PC-3 (cell line): ENCODE measurements at regions not wholly inside any gene's neighbourhood (a gene's known extent, or its start where the extent isn't known, plus 50 kb on each side); places are given as distances from the start of the nearest gene placed in this dataset.
A peak's percentile ranks its signal among the peaks of the same experiment; 100 is the strongest.

Experiments used
- ATAC-seq: fragments of 200-7000 bp; cut with Tn5 transposase; 2 replicates; pipeline ENCODE4 v1.9.1; 2020; ENCODE audit warnings: mild to moderate bottlenecking, moderate library complexity
- BruUV-seq: library from RNA; stranded (reverse); fragments of 400-500 nt; replicated peaks from 2 replicates; lab custom pipeline; 2021; lab: Mats Ljungman, UMichigan
- CTCF ChIA-PET: fragments of 300-600 bp; sonication (Branson Sonifier 250); formaldehyde crosslinking; loops from one replicate; lab custom pipeline; 2022; ENCODE audit warnings: antibody characterized with exemption; lab: Charles Lee
- POLR2A ChIA-PET: fragments of 300-600 bp; sonication (Branson Sonifier 250); formaldehyde crosslinking; loops from one replicate; lab custom pipeline; 2022; ENCODE audit warnings: antibody characterized with exemption; ENCODE audit not compliant: unreplicated experiment; lab: Charles Lee
- DNase-seq: peaks from one replicate; pipeline ENCODE4 v3.0.0-alpha.2; 2015
- H2AFZ ChIP-seq: fragments of 300-600 bp; sonication (generic); 2 replicates; pipeline ENCODE4 v1.6.0; 2016; ENCODE audit warnings: antibody characterized with exemption, low read length
- H3F3A ChIP-seq: fragments of 300-600 bp; sonication (generic); one replicate; pipeline ENCODE4 v1.6.0; 2017; ENCODE audit warnings: antibody characterized with exemption, low read length, control low read depth, mild to moderate bottlenecking; ENCODE audit not compliant: unreplicated experiment
- H3K27ac ChIP-seq: fragments of 300-600 bp; sonication (generic); 2 replicates; pipeline ENCODE4 v1.5.1; 2016; ENCODE audit warnings: mild to moderate bottlenecking, low read length
- H3K27me3 ChIP-seq: fragments of 300-600 bp; sonication (generic); 2 replicates; pipeline ENCODE4 v1.6.1; 2016; ENCODE audit warnings: low read length, mixed read lengths
- H3K36me3 ChIP-seq: fragments of 300-600 bp; sonication (generic); 2 replicates; pipeline ENCODE4 v1.6.1; 2016; ENCODE audit warnings: low read depth, mixed run types, low read length, mixed read lengths
- H3K4me1 ChIP-seq: fragments of 300-600 bp; sonication (generic); 2 replicates; pipeline ENCODE4 v1.5.1; 2016; ENCODE audit warnings: low read length; ENCODE audit not compliant: insufficient read depth
- H3K4me2 ChIP-seq: fragments of 300-600 bp; sonication (generic); 2 replicates; pipeline ENCODE4 v1.6.0; 2016; ENCODE audit warnings: low read length
- H3K4me3 ChIP-seq: fragments of 300-600 bp; sonication (generic); 2 replicates; pipeline ENCODE4 v1.5.1; 2016; ENCODE audit warnings: mild to moderate bottlenecking, low read length, mixed read lengths
- H3K79me2 ChIP-seq: fragments of 300-600 bp; sonication (generic); 2 replicates; pipeline ENCODE4 v1.6.1; 2017; ENCODE audit warnings: low read length, mixed read lengths
- H3K9ac ChIP-seq: fragments of 300-600 bp; sonication (generic); 2 replicates; pipeline ENCODE4 v1.6.0; 2016; ENCODE audit warnings: mild to moderate bottlenecking, low read length
- H3K9me2 ChIP-seq: fragments of 300-600 bp; sonication (generic); replicated peaks from 2 replicates; pipeline ENCODE4 v1.6.1; 2016; ENCODE audit warnings: mixed run types, low read length, mixed read lengths
- H3K9me3 ChIP-seq: fragments of 300-600 bp; sonication (generic); 2 replicates; pipeline ENCODE4 v1.6.1; 2016; ENCODE audit warnings: low read length, mixed read lengths
- H4K20me1 ChIP-seq: fragments of 300-600 bp; sonication (generic); 2 replicates; pipeline ENCODE4 v1.6.1; 2016; ENCODE audit warnings: low read length, mixed read lengths
- EZH2 ChIP-seq: fragments of 300-600 bp; sonication (generic); IDR thresholded peaks from one replicate; pipeline ENCODE4 v1.6.1; 2017; ENCODE audit warnings: antibody characterized with exemption, mild to moderate bottlenecking, low read length; ENCODE audit not compliant: unreplicated experiment
- EZH2phosphoT487 ChIP-seq: fragments of 300-600 bp; sonication (generic); IDR thresholded peaks from 2 replicates; pipeline ENCODE4 v1.6.1; 2018; ENCODE audit warnings: mild to moderate bottlenecking, antibody characterized with exemption, low read length, borderline replicate concordance
- intact Hi-C: fragments of 100-400 bp; cut with micrococcal nuclease; formaldehyde crosslinking; loops from 2 replicates; pipeline ENCODE4 v1.9.0; 2023
- TF ChIP-seq, protein P1 (sequence below): fragments of 300-600 bp; sonication (generic); conservative IDR thresholded peaks from 2 replicates; pipeline ENCODE4 v1.5.1; 2017; ENCODE audit warnings: antibody characterized with exemption, low read depth, mild to moderate bottlenecking, low read length

GRCh38 chr4:8526363-8526855 is 53.8 kb upstream of the GPR78 start:
- no peaks in the 10 kb centered on the region for H3K79me2 ChIP-seq
- peaks cover 7% of the 10 kb centered on the region; the same call in 1 of the 2 replicates for H3K4me1 ChIP-seq
- H3K9me3 ChIP-seq, result no peaks in the 10 kb centered on the region
- no peak overlapping the region for H2AFZ ChIP-seq
- H3K9me2 ChIP-seq, result no peaks in the 10 kb centered on the region
- no peak overlapping the region for H3K27ac ChIP-seq
- DNase-seq (no peak), ATAC-seq (no peak)
- no peak for TF ChIP-seq EZH2
- TF ChIP-seq, protein P1, sequence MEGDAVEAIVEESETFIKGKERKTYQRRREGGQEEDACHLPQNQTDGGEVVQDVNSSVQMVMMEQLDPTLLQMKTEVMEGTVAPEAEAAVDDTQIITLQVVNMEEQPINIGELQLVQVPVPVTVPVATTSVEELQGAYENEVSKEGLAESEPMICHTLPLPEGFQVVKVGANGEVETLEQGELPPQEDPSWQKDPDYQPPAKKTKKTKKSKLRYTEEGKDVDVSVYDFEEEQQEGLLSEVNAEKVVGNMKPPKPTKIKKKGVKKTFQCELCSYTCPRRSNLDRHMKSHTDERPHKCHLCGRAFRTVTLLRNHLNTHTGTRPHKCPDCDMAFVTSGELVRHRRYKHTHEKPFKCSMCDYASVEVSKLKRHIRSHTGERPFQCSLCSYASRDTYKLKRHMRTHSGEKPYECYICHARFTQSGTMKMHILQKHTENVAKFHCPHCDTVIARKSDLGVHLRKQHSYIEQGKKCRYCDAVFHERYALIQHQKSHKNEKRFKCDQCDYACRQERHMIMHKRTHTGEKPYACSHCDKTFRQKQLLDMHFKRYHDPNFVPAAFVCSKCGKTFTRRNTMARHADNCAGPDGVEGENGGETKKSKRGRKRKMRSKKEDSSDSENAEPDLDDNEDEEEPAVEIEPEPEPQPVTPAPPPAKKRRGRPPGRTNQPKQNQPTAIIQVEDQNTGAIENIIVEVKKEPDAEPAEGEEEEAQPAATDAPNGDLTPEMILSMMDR, result no peak
- TF ChIP-seq EZH2phosphoT487, result no peak
- CTCF ChIA-PET, result no interaction called here
- H3F3A ChIP-seq, result no peaks in the 10 kb centered on the region
- no peaks in the 10 kb centered on the region for H4K20me1 ChIP-seq
- H3K27me3 ChIP-seq, result no peaks in the 10 kb centered on the region
- intact Hi-C loops, result no loop called here
- no TSS peak for BruUV-seq
- no peak overlapping the region for H3K4me3 ChIP-seq
- no peaks in the 10 kb centered on the region for H3K36me3 ChIP-seq
- H3K4me2 ChIP-seq, result no peak overlapping the region
- POLR2A ChIA-PET, result no interaction called here
- no peak overlapping the region for H3K9ac ChIP-seq

GRCh38 chr4:8528713-8529112 is 51.5 kb upstream of the GPR78 start:
- peak; percentile 90 for ATAC-seq

More at GRCh38 chr4:8528713-8529112, 51.5 kb upstream of the GPR78 start:
- H3K9me3 ChIP-seq, result no peaks in the 10 kb centered on the region
- peak; percentile 53 for DNase-seq
- H3F3A ChIP-seq, result no peaks in the 10 kb centered on the region
- no peaks in the 10 kb centered on the region for H4K20me1 ChIP-seq
- intact Hi-C loops, result no loop called here
- peaks cover 23% of the 10 kb centered on the region for H3K4me1 ChIP-seq
- H3K27ac ChIP-seq, result no peak overlapping the region
- no peak overlapping the region for H3K4me3 ChIP-seq
- CTCF ChIA-PET, result no interaction called here
- no peak overlapping the region for H3K9ac ChIP-seq
- no peak for TF ChIP-seq EZH2phosphoT487
- no peak for TF ChIP-seq EZH2
- TF ChIP-seq, protein P1, result no peak
- H3K79me2 ChIP-seq, result no peaks in the 10 kb centered on the region
- H2AFZ ChIP-seq, result no peak overlapping the region
- POLR2A ChIA-PET, result no interaction called here
- H3K9me2 ChIP-seq, result no peaks in the 10 kb centered on the region
- no peaks in the 10 kb centered on the region for H3K36me3 ChIP-seq
- no peak overlapping the region for H3K4me2 ChIP-seq
- no peaks in the 10 kb centered on the region for H3K27me3 ChIP-seq
- no TSS peak for BruUV-seq
